HepG2 (cell line): ENCODE measurements at regions not wholly inside any gene's neighbourhood (a gene's known extent, or its start where the extent isn't known, plus 50 kb on each side); places are given as distances from the start of the nearest gene placed in this dataset.
A peak's percentile ranks its signal among the peaks of the same experiment; 100 is the strongest.

Source experiments
- ATAC-seq: fragments of 200-7000 bp; cut with Tn5 transposase; 3 replicates; pipeline ENCODE4 v1.9.1; 2020; ENCODE audit warnings: mild to moderate bottlenecking, moderate library complexity
- BruUV-seq: library from RNA; stranded (reverse); fragments of 400-500 nt; replicated peaks from 2 replicates; lab custom pipeline; 2021; lab: Mats Ljungman, UMichigan
- CTCF ChIA-PET: fragments of 300-600 bp; formaldehyde crosslinking; extraction: SDS; loops from one replicate; lab custom pipeline; 2021; ENCODE audit warnings: low total read pairs, inconsistent platforms, low intra/inter-chr PET ratio; lab: Yijun Ruan, JAX
- POLR2A ChIA-PET: fragments of 350-600 bp; sonication (Branson Sonifier 250); formaldehyde crosslinking; loops from one replicate; lab custom pipeline; 2020; ENCODE audit warnings: antibody characterized with exemption, inconsistent platforms; lab: Yijun Ruan, JAX
- DNase-seq: peaks from one replicate; pipeline ENCODE4 v3.0.0-alpha.2; 2015; ENCODE audit warnings: low spot score
- FAIRE-seq: peaks from 3 replicates; lab custom pipeline; 2011; peaks lifted over from hg19 to GRCh38; lab: Jason Lieb, UNC
- H2AFZ ChIP-seq: one replicate; pipeline ENCODE4 v1.6.1; 2011; ENCODE audit warnings: low read length, inconsistent platforms
- H3K27ac ChIP-seq: fragments of 300-600 bp; 3 replicates; pipeline ENCODE4 v1.8.0; 2011; ENCODE audit warnings: mixed run types, mild to moderate bottlenecking, mixed read lengths, low read length, inconsistent platforms; ENCODE audit not compliant: insufficient read depth; ENCODE audit errors: extremely low read length
- H3K27me3 ChIP-seq, 2 experiments: fragments of 200-600 bp in 1 of 2; 2 replicates in 1 of 2; 3 replicates in 1 of 2; pipeline versions ENCODE4 v1.6.0 to v1.8.0; 2011; ENCODE audit warnings: low read length in 2 of 2, mild to moderate bottlenecking in 2 of 2, moderate library complexity in 2 of 2, inconsistent platforms in 1 of 2; ENCODE audit not compliant: insufficient read depth in 2 of 2, control insufficient read depth in 1 of 2
- H3K36me3 ChIP-seq, 2 experiments: fragments of 200-600 bp in 1 of 2; replicated peaks in 1 of 2; 2 replicates in 1 of 2; 3 replicates in 1 of 2; pipeline versions ENCODE4 v1.5.1 to v1.8.0; 2011; ENCODE audit warnings: low read length in 2 of 2, inconsistent platforms in 1 of 2; ENCODE audit not compliant: insufficient read depth in 2 of 2, control insufficient read depth in 1 of 2
- H3K4me1 ChIP-seq: 2 replicates; pipeline ENCODE4 v1.5.1; 2012; ENCODE audit warnings: low read length, inconsistent platforms; ENCODE audit not compliant: insufficient read depth
- H3K4me2 ChIP-seq: 2 replicates; pipeline ENCODE4 v1.6.0; 2011; ENCODE audit warnings: low read depth, low read length, inconsistent platforms
- H3K4me3 ChIP-seq, 3 experiments: fragments of 200-600 bp in 1 of 3; sonication (generic), shearing (Covaris generic) in 1 of 3; replicated peaks in 1 of 3; 2 replicates each; pipeline ENCODE4 v1.5.1; 2011 to 2016; ENCODE audit warnings: low read length in 3 of 3, inconsistent platforms in 2 of 3, low read depth in 2 of 3, mild to moderate bottlenecking in 2 of 3, control low read depth in 1 of 3, mixed read lengths in 1 of 3; ENCODE audit not compliant: insufficient read depth in 1 of 3
- H3K79me2 ChIP-seq: one replicate; pipeline ENCODE4 v1.6.1; 2011; ENCODE audit warnings: low read length, inconsistent platforms; ENCODE audit not compliant: insufficient read depth
- H3K9ac ChIP-seq: 2 replicates; pipeline ENCODE4 v1.6.0; 2011; ENCODE audit warnings: mild to moderate bottlenecking, low read depth, low read length, inconsistent platforms; ENCODE audit not compliant: insufficient read depth
- H3K9me3 ChIP-seq: 2 replicates; pipeline ENCODE4 v1.5.1; 2012; ENCODE audit warnings: mild to moderate bottlenecking, low read length
- H4K20me1 ChIP-seq: 2 replicates; pipeline ENCODE4 v1.6.0; 2011; ENCODE audit warnings: inconsistent platforms, mild to moderate bottlenecking, low read length, moderate library complexity; ENCODE audit not compliant: insufficient read depth
- ETV6 ChIP-seq: sonication (generic); formaldehyde crosslinking; conservative IDR thresholded peaks from 2 replicates; pipeline ENCODE4 v1.4.0; 2020; ENCODE audit warnings: missing genetic modification reagents
- FIP1L1 ChIP-seq: fragments of 200-400 bp; formaldehyde crosslinking; IDR thresholded peaks from 2 replicates; pipeline ENCODE4 v1.6.1; 2018; ENCODE audit warnings: low read depth, mild to moderate bottlenecking, low read length, moderate library complexity, borderline replicate concordance; ENCODE audit not compliant: insufficient read depth
- FOXC1 ChIP-seq: sonication (generic); formaldehyde crosslinking; IDR thresholded peaks from 2 replicates; pipeline ENCODE4 v1.8.0; 2022; ENCODE audit warnings: mild to moderate bottlenecking, missing genetic modification reagents, borderline replicate concordance
- MAFF ChIP-seq: IDR thresholded peaks from 2 replicates; pipeline ENCODE4 v1.6.1; 2011; ENCODE audit warnings: low read depth, low read length, improper control_type of control experiment
- MAFK ChIP-seq, 2 experiments: IDR thresholded peaks in 1 of 2; conservative IDR thresholded peaks in 1 of 2; 2 replicates each; pipeline ENCODE4 v1.6.1; 2011; ENCODE audit warnings: improper control_type of control experiment in 2 of 2, low read length in 2 of 2
- MIER3 ChIP-seq: IDR thresholded peaks from 2 replicates; pipeline ENCODE4 v1.6.1; 2016; ENCODE audit warnings: missing compliant biosample characterization, borderline replicate concordance
- SOX13 ChIP-seq, 3 experiments: fragments of 450-650 bp in 1 of 3; sonication (generic) in 1 of 3; formaldehyde crosslinking in 1 of 3; IDR thresholded peaks in 2 of 3; conservative IDR thresholded peaks in 1 of 3; 2 replicates each; pipeline versions ENCODE4 v1.5.0 to v1.6.1; 2016 to 2020; ENCODE audit warnings: antibody characterized with exemption in 1 of 3, mild to moderate bottlenecking in 1 of 3, missing compliant biosample characterization in 1 of 3, missing genetic modification reagents in 1 of 3, moderate library complexity in 1 of 3
- SRSF1 ChIP-seq: fragments of 200-400 bp; formaldehyde crosslinking; optimal IDR thresholded peaks from 2 replicates; pipeline ENCODE3; 2017; ENCODE audit warnings: mild to moderate bottlenecking, low read depth, low read length, moderate library complexity
- TP53 ChIP-seq: sonication (generic); formaldehyde crosslinking; conservative IDR thresholded peaks from 2 replicates; pipeline ENCODE4 v1.4.0; 2020; ENCODE audit warnings: missing genetic modification reagents
- ZBTB44 ChIP-seq: sonication (generic); formaldehyde crosslinking; IDR thresholded peaks from 2 replicates; pipeline ENCODE4 v1.4.0; 2020; ENCODE audit warnings: missing genetic modification reagents
- ZNF563 ChIP-seq: sonication (generic); formaldehyde crosslinking; IDR thresholded peaks from 2 replicates; pipeline ENCODE4 v1.8.0; 2022; ENCODE audit warnings: mild to moderate bottlenecking, moderate library complexity, missing genetic modification reagents
- ZNF569 ChIP-seq: sonication (generic); formaldehyde crosslinking; IDR thresholded peaks from 2 replicates; pipeline ENCODE4 v1.5.0; 2020; ENCODE audit warnings: mild to moderate bottlenecking, missing genetic modification reagents, moderate library complexity, borderline replicate concordance
- ZNF761 ChIP-seq: sonication (generic); formaldehyde crosslinking; conservative IDR thresholded peaks from 2 replicates; pipeline ENCODE4 v1.4.0; 2020; ENCODE audit warnings: mild to moderate bottlenecking, missing genetic modification reagents
- ZNF772 ChIP-seq: sonication (generic); formaldehyde crosslinking; IDR thresholded peaks from 2 replicates; pipeline ENCODE4 v1.5.0; 2020; ENCODE audit warnings: mild to moderate bottlenecking, missing genetic modification reagents
- WGBS: methylation state at CpG from one replicate; pipeline ENCODE4 v1.1.6; 2017; ENCODE audit warnings: low lambda C conversion rate; 5-methylcytosine and 5-hydroxymethylcytosine counted together
- in situ Hi-C: cut with HindIII; loops from 2 replicates; pipeline ENCODE4 v1.10.0; 2017; ENCODE audit warnings: low pct_unique_long_range_greater_than_20kb; ENCODE audit not compliant: extremely low pct_ligation_motif_present
- intact Hi-C: fragments of 100-400 bp; cut with micrococcal nuclease; formaldehyde crosslinking; loops from one replicate; pipeline ENCODE4 v1.10.0; 2022; ENCODE audit not compliant: unreplicated experiment

GRCh38 chr13:33369073-33369472 lies 83.5 kb upstream of the STARD13 start:
- Histone ChIP-seq H3K27ac (no peak overlapping the region), H3K9me3 (no peaks in the 10 kb centered on the region), H4K20me1 (no peaks in the 10 kb centered on the region), H3K27me3 (no peaks in the 10 kb centered on the region), H3K79me2 (no peaks in the 10 kb centered on the region), H3K4me1 (peaks cover 15% of the 10 kb centered on the region), H3K4me2 (no peak overlapping the region), H3K4me3 (no peak overlapping the region), H2AFZ (no peak overlapping the region), H3K9ac (no peak overlapping the region), H3K36me3 (no peaks in the 10 kb centered on the region)
- ATAC-seq (no peak), DNase-seq (no peak), FAIRE-seq (no peak)
- no TSS peak for BruUV-seq
- TF ChIP-seq ZNF563 (CRISPR knock-in tag) (no peak), MAFF (peak; percentile 58), FIP1L1 (no peak), MAFK (conservative IDR thresholded peaks at IDR 0.05 in 1 of 2, IDR thresholded peaks at IDR 0.05 in 1 of 2; ENCODE audit: low read length in 2 of 2) (peak; percentile 52 to 83), ZNF772 (CRISPR knock-in tag) (no peak)
- POLR2A ChIA-PET: no interaction called here
- in situ Hi-C loops (no loop called here), intact Hi-C loops (no loop called here)
- CTCF ChIA-PET: no interaction called here
- WGBS: 92% methylated on average over 3 of the region's 3 CpGs

- H3K27me3 ChIP-seq: no peaks in the 10 kb centered on the region
- no peak overlapping the region for H3K9ac ChIP-seq
- no peaks in the 10 kb centered on the region for H3K79me2 ChIP-seq
- POLR2A ChIA-PET: no interaction called here
- intact Hi-C loops: no loop called here
- H3K4me1 ChIP-seq: peaks cover under 1% of the 10 kb centered on the region; the same call in 1 of the 2 replicates
- CTCF ChIA-PET: no interaction called here
- H3K27ac ChIP-seq: no peak overlapping the region
- in situ Hi-C loops: no loop called here
- no peaks in the 10 kb centered on the region for H3K9me3 ChIP-seq
- no peaks in the 10 kb centered on the region for H4K20me1 ChIP-seq
- 87% methylated on average over 4 of the region's 4 CpGs for WGBS
- H3K4me2 ChIP-seq: no peak overlapping the region
- H2AFZ ChIP-seq: no peak overlapping the region
- no peak for FAIRE-seq
- H3K4me3 ChIP-seq: no peak overlapping the region
- DNase-seq: no peak
- TF ChIP-seq FOXC1 (CRISPR knock-in tag) (no peak), ZBTB44 (no peak), ZNF569 (CRISPR knock-in tag) (no peak), SRSF1 (no peak), ETV6 (CRISPR knock-in tag) (no peak), MIER3 (CRISPR knock-in tag) (no peak), TP53 (CRISPR knock-in tag) (no peak), ZNF761 (CRISPR knock-in tag) (no peak), SOX13 (IDR thresholded peaks at IDR 0.05) (no peak), SOX13 (CRISPR knock-in tag; conservative IDR thresholded peaks at IDR 0.05 in 1 of 2, IDR thresholded peaks at IDR 0.05 in 1 of 2) (no peak)
- ATAC-seq: no peak
- H3K36me3 ChIP-seq: no peaks in the 10 kb centered on the region
- BruUV-seq: no TSS peak
Measured at GRCh38 chr13:33372251-33372919, 86.8 kb upstream of the STARD13 start.
